HG02885 (cell line): ENCODE measurements at regions not wholly inside any gene's neighbourhood (a gene's known extent, or its start where the extent isn't known, plus 50 kb on each side); places are given as distances from the start of the nearest gene placed in this dataset.

Source experiments
- ATAC-seq: cut with Tn5 transposase; IDR thresholded peaks from one replicate; pipeline ENCODE4 v1.9.1; 2021; ENCODE audit warnings: mild to moderate bottlenecking; ENCODE audit not compliant: unreplicated experiment, poor library complexity

- ATAC-seq, result no peak
Observed at GRCh38 chr2:12959935-12960334, 243.2 kb downstream of the TRIB2 start.

GRCh38 chr2:12960671-12961070 is 243.9 kb downstream of the TRIB2 start:
- ATAC-seq, result no peak

GRCh38 chr2:12964904-12965539 is 248.3 kb downstream of the TRIB2 start:
- no peak for ATAC-seq

- ATAC-seq, result no peak
Observed at GRCh38 chr2:12965540-12966269, 249.0 kb downstream of the TRIB2 start.

GRCh38 chr2:12967804-12968203 is 251.1 kb downstream of the TRIB2 start:
- no peak for ATAC-seq

GRCh38 chr2:12968399-12968798 is 251.7 kb downstream of the TRIB2 start:
- ATAC-seq, result no peak

GRCh38 chr2:12970861-12971260 is 254.1 kb downstream of the TRIB2 start:
- no peak for ATAC-seq

GRCh38 chr2:12971581-12972365 is 255.0 kb downstream of the TRIB2 start:
- ATAC-seq, result no peak

GRCh38 chr2:12978066-12978835 is 261.5 kb downstream of the TRIB2 start:
- no peak for ATAC-seq

GRCh38 chr2:12979066-12979465 is 262.3 kb downstream of the TRIB2 start:
- no peak for ATAC-seq

GRCh38 chr2:12980817-12981216 is 264.1 kb downstream of the TRIB2 start:
- no peak for ATAC-seq

- no peak for ATAC-seq
Observed at GRCh38 chr2:12982149-12982584, 265.4 kb downstream of the TRIB2 start.

GRCh38 chr2:12987246-12987645 is 270.5 kb downstream of the TRIB2 start:
- no peak for ATAC-seq

- no peak for ATAC-seq
Observed at GRCh38 chr2:12988279-12988678, 271.5 kb downstream of the TRIB2 start.

GRCh38 chr2:12990523-12990922 is 273.8 kb downstream of the TRIB2 start:
- ATAC-seq, result no peak

- no peak for ATAC-seq
Observed at GRCh38 chr2:12998685-12999084, 281.9 kb downstream of the TRIB2 start.

- ATAC-seq, result no peak
Observed at GRCh38 chr2:13000664-13001363, 284.1 kb downstream of the TRIB2 start.

GRCh38 chr2:13001408-13001807 is 284.7 kb downstream of the TRIB2 start:
- ATAC-seq, result no peak

GRCh38 chr2:13002536-13003331 is 286.0 kb downstream of the TRIB2 start:
- ATAC-seq, result no peak
